GM21447 (cell line): ENCODE measurements at regions not wholly inside any gene's neighbourhood (a gene's known extent, or its start where the extent isn't known, plus 50 kb on each side); places are given as distances from the start of the nearest gene placed in this dataset.

Experiments used
- ATAC-seq: cut with Tn5 transposase; IDR thresholded peaks from one replicate; pipeline ENCODE4 v1.9.1; 2021; ENCODE audit not compliant: unreplicated experiment

DNA sequence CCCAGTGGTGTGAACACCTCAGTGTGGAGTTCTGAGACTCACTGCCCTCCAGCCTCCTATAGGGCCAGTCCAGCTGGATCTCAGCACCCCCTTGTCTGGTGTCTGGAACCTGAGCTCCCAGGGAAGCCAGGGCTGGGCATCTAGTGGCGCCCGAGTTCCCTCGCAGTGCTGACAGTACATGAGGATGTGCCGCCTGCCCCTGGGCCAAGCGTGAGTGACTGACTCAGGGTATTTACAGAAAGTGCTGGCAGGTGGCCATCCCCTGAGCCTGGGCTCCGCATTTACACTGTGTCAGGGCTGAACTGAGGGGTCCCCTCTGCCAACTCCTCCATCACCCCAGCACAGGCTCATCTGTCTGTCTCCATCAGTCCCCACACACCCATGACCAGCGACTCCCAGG lies 185.3 kb downstream of the BRD1 start:
- ATAC-seq: no peak

DNA sequence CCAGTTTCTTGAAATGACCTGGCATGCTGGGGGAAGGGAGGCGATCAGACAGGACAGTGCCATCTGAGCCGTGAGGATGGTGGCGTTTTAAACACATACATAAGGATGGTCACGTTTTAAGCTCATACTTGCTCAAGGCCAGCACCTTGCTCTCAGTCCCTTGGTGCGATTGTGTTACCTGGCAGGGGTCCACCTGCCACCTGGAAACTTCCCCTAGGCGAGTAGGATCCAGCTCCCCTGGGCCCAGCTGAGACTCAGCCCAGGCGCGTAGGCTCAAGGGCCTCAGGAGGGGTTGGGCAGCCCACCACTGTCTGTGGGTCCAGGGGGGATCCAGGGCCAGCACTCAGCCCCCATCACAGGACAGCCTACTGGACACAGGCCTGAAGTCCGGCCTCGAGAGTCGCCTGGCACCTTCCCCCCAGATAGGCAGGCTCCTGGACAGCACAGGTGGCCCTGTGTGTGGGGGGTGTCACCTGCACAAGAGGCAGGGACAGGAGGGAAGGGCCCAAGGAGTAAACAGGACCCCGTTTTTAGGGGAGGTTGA lies 185.8 kb downstream of the BRD1 start:
- no peak for ATAC-seq

DNA sequence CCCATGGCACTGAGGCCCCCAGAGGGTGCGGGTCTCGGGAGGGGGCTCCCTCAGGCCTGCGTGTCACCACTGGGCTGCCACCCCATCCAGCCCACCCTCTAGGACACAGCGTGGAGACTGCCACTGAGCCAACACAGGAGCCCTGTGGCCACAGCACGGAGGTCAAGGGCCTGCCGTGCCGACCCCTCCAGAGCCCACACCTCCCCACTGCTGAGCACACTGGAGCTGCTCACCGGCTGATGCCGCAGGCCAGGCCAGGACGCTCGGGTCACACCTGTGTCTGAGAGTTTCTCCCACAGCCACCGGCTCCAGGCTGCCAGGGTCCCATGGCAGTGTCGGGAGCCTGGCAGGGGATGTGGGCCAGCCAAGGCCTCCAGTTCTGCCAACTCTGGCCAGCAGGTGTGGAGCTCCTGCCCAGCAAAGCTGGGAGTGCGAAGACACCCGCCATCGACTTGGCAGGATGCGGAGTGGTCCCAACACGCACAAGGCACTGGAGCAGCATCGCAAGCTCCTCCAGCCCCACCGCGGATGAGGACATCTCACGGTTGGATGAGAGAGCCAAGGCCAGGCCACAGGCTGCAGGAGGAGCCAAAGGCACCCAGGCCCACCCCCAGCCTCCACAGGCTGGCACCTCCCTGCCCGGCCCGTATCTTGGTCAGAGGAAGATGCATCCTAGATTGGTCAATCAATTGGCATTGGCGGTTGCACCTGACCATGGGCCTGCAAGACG lies 187.1 kb downstream of the BRD1 start:
- ATAC-seq: no peak

DNA sequence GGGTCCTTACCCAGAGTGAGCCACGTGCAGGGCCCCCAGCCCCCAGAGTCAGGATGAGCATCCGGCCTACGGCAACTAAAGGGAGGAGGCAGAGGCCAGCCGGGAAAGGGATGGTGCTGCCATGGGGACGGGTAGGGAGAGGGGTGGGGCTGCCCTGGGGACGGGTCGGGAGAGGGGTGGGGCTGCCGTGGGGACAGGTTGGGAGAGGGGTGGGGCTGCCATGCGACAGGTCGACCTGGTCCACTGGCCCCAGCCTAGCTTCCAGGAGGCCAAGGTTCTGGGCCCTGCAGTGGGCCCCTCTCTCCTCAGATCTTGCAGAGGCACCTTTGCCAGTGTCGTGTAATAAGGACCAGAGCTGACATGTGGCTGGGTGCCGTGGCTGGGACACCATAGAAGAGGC lies 187.7 kb downstream of the BRD1 start:
- no peak for ATAC-seq

DNA sequence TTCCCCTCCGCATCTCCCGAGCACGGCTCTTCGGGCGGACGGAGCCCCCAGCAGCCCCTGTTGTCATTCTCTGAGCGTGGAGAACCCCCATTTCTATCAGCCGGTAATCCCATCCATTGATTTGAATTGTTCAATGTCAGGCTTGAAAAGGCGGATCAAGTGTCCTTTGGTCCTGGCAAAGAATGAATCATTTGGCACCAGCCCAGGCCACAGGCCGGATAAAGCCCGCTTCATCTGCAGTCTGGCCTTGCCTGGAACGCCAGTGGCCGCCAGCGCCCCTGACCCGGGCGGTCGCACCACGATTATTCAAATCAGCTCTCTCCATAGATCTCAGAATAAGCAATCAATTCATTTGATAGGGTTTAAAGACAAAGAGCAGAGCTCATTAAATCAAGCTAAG lies 188.9 kb downstream of the BRD1 start:
- no peak for ATAC-seq

DNA sequence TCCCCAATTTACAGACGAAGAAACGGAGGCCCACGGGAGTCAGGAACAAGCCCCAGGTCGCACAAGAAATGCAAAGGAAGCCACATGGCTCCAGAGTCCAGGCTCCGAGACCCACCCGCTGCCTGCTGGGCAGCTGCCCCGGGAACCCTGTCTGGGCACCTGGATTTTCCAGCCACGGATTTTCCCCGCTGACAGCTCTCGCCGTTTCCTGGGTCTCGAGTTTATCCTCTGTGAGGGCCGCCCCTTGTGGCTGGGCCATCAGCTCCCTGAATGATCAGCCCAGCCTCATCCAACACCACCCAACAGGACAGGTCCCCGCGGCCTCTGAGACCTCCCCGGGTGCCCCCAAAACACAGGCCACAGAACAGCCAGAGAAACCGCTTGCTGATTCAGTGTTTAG lies 189.7 kb downstream of the BRD1 start:
- no peak for ATAC-seq

DNA sequence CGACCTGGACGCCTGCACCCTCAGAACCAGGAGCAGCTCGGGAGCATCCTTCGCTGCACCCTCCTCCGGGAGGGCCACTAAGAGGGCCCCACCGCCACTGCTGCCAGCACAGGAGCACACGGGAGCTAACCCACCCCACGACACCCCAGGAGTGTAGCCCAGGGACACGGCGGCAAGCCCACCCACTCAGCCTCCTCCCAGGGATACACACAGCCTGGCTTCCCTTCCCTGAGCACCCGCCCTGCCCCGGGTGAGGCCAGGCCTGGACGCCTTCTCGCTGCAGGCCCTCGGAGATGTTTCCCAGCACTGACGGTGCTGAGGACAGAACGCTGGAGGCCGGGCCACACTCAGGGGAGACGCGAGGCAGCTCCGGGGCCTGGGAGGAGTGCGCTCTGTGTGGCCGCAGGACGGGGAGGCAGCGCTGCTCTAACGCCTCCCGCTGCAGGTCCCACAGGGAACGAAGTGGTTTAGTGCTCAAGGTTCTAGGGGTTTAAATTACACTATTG lies 190.4 kb downstream of the BRD1 start:
- ATAC-seq: no peak

DNA sequence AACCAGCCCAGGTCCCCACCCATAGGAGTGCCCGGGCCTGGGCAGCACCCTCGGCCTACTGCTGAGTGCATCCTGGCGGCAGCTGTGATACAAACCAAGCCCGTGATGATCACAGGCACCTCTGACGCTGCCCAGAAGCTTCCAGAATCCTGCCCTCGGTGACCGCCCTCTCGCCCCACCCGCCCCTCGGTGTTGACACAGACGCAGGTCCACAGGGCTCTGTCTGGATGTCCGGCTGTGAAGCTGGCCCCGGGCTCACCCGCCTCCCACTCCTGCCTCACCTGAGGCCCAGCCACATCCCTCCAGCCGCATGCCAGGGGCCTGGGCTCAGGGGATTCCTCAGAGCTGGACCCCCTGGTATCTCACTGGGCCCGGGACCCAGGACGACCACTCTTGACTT lies 191.0 kb downstream of the BRD1 start:
- ATAC-seq: no peak

DNA sequence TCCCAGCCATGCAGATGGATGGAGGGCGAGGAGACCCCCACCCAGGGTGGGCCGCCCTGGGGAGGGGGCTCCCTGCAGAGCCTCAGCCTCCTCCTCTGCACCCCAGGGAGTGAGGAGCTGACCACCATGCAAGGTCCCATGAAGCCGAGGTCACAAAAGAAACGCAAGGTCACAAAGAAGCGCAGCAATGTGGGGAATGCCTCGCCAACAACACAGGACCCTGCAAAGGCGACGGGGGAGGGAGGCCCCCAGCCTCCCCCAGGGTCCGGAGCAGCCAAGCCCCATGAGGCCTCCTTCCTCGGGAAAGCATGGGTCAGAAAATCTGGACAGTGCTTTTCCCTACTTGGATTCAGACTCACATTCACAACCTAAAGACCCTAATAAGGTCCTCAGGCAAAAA lies 191.5 kb downstream of the BRD1 start:
- ATAC-seq: no peak

DNA sequence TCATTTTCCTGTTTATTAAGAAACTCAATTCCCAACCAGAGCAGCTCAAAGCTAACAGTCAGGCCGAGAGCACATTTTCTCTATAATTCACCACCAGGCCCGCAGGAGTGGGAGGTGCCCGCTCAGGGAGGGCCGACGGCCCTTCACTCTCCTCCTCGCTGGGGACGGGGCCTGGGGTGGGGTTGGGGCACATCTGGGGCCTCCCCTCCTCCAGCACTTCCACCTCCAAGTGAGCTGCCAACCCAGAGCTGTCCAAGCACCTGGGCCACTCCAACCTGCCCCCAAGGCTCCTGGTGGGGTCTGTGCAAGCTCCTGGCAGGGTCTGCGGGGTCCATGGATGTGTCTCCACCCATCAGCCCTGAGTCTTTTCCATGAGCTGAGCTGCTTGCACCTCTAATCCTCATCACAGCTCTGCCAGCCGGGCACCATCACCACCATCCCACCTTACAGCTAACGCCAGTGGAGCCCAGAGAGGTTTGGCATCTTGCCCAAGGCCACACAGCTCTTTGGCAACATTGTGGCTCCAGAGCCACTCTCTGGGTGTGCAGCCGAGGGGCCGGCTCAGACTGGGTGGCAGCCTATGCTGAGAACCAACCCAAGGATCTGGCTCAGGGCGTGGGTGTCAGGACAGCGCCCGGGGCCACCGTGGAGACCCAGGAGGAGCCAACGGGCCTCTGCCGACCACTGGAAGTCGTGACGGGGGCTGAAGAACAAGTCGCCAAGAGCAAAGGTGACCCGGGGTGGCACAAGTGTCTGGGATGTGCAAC lies 193.5 kb downstream of the BRD1 start:
- no peak for ATAC-seq

DNA sequence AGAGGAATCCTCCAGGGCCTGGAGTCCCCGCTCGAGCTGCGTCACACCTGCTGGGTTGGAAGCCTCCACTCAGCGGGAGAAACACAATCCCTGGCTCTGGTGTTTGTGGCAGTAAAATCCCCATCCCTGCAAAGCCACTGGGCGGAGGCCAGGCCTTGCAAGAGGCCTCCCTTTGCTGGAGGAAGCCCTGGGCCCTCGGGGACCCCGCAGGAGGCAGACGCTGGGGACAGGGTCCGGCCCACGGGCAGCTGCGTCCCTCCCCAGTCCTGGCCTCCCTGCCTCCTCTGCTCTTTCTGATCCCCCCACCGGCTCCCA lies 194.7 kb downstream of the BRD1 start:
- ATAC-seq: no peak

DNA sequence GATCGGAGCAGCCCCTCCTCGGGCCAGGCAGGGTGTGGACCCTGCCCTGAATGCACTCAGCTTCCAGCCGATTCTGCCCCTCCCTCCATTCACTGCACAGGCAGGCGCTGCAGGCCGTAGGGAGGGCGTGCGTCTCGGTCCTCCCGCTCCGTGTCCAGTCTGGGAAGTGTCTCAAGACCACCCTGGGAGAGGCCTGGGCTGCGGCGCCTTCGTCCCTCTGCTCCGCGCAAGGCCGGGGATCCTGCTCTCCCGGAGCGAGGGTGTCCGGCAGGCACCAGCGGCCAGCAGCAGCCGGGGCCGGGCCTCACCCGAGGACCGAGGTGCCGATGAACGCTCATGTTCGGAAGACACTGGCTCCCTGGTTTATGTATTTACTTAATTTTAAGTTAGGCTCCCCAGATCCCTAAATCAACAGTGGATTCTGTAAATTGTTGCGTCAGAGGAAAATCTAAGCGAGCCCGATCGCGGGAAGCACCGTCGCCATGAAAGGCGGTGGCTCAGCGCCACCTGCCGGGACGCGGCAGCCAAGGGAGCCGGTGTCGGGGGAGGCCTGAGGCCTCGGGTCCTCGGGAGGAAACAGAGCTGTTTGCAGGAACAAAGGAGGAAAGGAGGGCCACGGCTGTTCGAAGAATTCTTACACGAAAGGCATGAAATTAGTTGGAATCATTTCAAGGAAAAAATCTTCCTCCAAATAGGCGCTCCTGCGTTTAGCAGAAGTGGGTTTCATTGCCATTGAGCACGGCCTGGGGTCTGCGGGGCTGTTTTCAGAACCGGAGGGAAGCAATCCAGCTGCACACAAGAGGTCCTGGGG lies 195.3 kb downstream of the BRD1 start:
- no peak for ATAC-seq

DNA sequence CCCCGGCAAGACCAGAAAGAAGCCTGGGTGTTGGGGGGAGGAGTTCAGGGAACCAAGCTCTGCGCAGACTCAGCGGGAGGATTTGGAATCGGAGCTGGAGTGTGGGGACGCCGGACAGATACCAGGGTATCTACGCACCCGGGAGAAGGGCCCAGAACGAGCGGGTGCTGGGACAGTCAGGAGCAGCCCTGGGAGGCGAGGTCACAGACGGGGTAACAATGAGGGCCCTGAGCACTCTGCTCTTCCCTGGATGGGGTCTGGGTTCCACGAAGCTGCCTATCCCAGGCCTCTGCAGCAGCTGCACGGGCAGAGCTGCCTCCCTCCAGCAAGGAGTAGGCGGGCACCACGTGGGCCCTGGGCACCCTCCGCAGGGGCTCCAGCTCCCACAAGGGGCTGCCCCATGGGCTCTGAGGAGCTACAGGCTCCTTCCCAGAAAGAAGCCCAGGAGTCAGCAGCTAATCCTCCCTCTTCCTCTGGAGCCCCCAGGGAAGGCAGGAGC lies 197.2 kb downstream of the BRD1 start:
- no peak for ATAC-seq

DNA sequence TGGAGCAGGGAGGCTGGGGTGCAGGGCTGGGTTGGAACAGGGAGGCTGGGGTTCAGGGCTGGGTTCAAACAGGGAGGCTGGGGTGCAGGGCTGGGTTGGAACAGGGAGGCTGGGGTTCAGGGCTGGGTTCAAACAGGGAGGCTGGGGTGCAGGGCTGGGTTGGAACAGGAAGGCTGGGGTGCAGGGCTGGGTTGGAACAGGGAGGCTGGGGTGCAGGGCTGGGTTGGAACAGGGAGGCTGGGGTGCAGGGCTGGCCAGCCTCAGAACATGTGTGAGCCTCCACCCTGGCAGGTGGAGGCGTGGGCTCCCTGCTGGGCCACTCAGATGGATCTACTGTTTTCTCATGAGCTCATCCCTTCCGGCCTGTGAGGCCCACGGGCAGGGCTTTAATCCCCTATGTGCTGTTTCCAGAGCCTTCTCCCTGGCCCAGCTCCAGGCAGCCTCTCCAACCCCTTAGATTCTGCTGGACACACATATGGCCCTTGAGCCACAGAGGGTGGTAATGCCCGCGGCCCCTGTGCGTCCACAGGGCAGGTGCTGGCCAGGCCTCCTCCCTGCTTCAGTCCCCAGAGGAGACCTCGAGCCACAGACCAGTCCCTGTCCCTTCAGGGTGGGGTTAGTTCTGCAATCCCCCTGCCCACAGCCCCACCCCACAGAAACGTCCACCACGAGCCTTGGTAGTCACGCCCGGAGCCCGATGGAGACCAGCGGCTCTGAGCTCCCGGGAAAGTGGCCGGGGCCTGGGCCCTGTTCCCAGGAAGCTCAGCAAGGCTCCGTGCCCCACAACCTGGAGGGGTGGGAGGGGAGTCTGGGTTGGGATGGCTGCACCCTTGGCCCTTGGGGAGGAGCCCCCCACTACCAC lies 197.9 kb downstream of the BRD1 start:
- no peak for ATAC-seq

DNA sequence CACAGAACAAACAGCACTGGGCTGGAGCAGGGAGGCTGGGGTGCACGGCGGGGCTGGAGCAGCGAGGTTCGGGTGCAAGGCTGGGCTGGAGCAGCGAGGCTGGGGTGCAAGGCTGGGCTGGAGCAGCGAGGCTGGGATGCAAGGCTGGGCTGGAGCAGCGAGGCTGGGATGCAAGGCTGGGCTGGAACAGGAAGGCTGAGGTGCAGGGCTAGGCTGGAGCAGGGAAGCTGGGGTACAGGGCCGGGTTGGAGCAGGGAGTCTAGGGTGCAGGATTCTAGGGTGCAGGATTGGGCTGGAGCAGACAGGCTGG lies 198.5 kb downstream of the BRD1 start:
- ATAC-seq: no peak

DNA sequence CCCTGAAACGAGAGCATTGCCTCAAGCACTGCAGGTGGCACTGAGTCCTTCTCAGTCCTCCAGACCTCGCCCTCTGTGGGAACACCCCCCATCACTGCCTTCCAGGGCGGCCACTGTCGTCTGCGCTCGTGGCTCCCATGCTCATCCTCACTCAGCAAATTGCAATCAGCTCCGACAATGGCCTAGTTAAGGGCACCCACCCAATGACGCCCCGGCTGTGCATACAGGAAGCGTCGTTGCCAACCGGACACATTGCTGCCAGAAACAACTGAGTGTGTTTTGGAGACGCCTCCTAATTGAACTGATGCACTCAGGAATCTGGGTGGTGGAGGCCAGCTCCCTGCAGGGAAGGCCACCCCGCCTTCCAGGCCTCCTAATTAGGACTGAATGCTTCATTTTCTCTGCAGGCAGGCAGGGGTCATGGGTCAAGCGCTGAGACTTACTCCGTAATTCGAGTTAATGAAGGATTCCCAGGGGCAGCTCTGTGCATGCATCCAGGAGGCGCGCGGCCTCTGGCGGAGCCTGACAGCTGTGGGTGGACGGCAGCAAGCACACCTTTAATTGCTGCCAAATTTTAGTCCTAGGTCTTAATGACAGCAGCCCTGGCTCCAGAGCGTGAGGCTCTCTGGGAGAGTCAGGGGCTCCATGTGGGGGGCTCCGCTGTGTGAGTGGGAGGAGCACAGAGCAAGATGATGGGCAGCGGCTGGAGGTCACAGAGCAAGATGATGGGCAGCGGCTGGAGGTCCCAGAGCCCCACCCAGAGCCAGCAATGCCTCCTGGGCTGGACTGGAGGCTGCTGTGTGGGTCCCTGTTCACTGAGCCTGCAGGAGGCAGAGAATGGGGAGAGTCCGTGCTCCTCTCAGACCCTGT lies 199.0 kb downstream of the BRD1 start:
- no peak for ATAC-seq

DNA sequence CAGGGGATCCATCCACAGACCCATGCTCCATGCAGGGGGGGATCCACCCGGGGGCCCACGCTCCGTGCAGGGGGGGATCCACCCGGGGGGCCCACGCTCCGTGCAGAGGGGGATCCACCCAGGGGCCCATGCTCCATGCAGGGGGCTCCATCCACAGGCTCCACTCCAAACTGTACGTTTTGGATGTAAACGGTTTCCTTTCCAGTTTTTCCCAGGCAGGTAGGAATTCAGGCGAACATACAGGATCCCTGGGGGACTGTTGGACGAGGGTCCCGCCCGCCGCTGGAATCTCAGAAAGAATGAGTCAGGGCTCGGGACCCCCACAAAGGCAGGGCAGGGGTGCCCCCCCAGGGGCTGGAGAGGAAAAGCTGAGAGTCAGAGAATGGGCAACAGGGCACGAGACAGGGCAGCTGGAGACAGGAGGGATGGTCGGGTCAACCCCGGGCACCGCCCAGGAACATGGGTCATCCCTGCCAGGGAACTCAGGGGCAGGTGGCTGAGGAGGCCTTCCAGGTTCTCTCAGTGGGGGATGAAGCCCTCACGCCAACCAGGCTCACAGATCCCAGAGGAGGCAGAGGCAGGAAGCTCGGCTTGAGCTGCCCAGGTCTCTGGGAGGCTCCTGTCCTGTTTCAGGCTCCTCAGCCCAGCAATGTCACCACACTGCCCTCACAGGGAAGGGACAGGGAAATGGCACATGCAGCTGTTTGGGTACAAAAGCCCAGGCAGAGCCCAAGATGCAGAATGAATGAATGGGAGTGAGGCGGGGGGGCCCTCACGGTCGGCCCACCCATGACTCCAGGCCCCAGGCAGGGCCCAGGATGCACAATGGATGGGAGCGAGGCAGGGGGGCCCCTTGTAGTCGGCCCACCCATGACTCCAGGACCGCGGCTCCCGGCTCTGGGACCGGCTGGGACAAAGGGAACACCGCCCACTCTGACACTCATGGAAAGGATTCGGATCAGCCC lies 200.2 kb downstream of the BRD1 start:
- ATAC-seq: no peak

DNA sequence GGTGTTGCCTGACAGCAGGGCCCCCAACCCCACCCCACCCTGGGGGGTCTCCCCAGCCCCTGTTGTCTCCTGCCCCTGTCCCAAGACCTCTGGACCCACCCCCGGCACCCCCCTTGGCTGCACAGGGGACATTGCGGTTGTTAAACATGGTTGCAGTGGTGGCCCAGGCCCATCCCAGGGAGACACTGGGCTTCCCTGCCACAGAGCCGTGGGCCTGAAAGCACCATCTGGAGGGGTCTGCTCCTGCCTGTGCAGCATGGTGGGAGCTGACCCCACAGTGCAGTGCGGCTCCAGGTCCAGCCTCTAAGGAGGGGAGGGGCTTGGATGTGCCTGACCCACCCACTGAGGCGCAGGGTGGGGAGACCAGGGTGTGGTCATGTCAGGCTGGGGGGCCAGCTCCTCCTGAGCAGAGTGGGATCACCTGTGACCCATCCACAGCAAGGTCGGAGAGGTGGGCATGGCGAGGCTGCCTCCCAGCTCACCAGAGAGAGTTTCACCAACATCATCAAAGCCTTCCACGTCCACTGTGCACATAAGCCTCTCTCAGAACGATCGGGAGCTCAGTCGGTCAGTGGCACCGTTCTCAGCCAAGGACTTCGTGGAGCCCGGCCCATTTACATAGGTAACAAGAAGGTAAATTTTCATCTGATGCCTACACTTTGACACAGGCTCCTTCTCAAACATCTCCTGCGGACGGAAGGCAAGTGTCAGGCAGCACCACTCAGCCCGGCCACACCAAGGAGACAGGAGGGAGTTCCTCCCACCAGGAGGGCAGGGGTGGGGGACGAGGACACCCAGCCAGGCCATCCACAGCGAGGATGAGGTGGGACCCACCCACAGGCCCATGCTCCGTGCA lies 201.1 kb downstream of the BRD1 start:
- ATAC-seq: no peak
